T-helper 2 cell treated with Interferon-gamma antibody and Interleukin-4, amounts not matched to agents 5 μg/mL and 100 μg/mL, for 36 hours (primary cell): ENCODE measurements at regions not wholly inside any gene's neighbourhood (a gene's known extent, or its start where the extent isn't known, plus 50 kb on each side); places are given as distances from the start of the nearest gene placed in this dataset.

Experiments
- DNase-seq: peaks from one replicate; pipeline ENCODE4 v3.0.0; 2021; ENCODE audit warnings: low spot score
- H3K27ac Mint-ChIP-seq: one replicate; pipeline ENCODE4 v1.8.0; 2021; ENCODE audit warnings: mild to moderate bottlenecking, mixed read lengths
- H3K27me3 Mint-ChIP-seq: one replicate; pipeline ENCODE4 v1.8.0; 2021; ENCODE audit warnings: low read depth, mixed read lengths
- H3K36me3 Mint-ChIP-seq: one replicate; pipeline ENCODE4 v1.8.0; 2021; ENCODE audit warnings: low read depth, mixed read lengths
- H3K4me1 Mint-ChIP-seq: one replicate; pipeline ENCODE4 v1.8.0; 2021; ENCODE audit warnings: low read depth, mixed read lengths
- H3K4me3 Mint-ChIP-seq: one replicate; pipeline ENCODE4 v1.8.0; 2022; ENCODE audit warnings: mild to moderate bottlenecking, moderate library complexity, mixed read lengths
- H3K9me3 Mint-ChIP-seq: one replicate; pipeline ENCODE4 v1.8.0; 2021; ENCODE audit warnings: mixed read lengths

DNA sequence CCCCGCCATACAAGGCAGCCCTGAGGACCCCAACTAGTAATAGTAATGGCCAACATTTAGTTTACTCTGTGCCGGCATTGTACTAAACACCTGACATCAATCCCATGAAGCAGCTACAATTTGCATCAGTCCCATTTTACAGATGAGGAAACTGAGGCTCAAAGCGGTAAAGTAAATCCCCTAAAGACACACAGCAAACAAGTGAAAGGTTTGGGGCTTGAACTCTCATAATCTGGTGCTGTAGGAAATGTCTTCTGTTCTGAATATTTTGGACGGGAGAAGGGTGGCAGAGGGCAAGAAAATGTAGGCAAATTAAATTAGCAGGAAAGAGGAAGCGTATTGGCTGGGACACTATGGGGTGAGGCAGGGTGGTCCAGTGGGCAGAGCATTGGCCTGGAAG is 160.3 kb upstream of the SYT13 start:
- Mint-ChIP-seq H3K27me3 (no peaks in the 10 kb centered on the region), H3K4me3 (no peak overlapping the region), H3K9me3 (no peaks in the 10 kb centered on the region)

DNA sequence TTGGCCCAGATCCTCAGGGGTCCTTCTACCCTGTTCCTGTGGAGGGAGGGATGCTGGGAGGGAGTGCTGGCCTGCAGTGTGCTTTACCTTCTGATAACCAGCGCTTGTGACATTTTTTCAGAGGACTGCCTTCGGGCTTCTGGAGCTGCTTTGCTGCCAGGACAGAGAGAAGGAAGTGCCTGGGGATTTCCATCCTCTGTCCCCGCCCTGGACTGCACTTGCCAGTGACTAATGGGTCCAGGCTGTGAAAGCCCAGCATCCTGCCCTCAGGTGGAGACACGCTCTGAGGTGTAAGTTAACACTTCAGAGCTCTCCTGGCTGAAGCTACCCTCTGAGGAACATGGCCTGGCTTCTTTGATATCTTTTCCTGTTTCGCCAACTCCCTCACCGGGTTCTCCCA is 158.7 kb upstream of the SYT13 start:
- no peak for DNase-seq
- H3K36me3 Mint-ChIP-seq: no peaks in the 10 kb centered on the region
- no peaks in the 10 kb centered on the region for H3K4me1 Mint-ChIP-seq
- peaks cover 4% of the 10 kb centered on the region for H3K9me3 Mint-ChIP-seq
- no peak overlapping the region for H3K4me3 Mint-ChIP-seq
- H3K27ac Mint-ChIP-seq: no peak overlapping the region
- peaks cover 5% of the 10 kb centered on the region for H3K27me3 Mint-ChIP-seq

More for the DNA sequence above, 160.3 kb upstream of the SYT13 start:
- DNase-seq: no peak
- Mint-ChIP-seq H3K36me3 (no peaks in the 10 kb centered on the region), H3K27ac (no peak overlapping the region), H3K4me1 (no peaks in the 10 kb centered on the region)

DNA sequence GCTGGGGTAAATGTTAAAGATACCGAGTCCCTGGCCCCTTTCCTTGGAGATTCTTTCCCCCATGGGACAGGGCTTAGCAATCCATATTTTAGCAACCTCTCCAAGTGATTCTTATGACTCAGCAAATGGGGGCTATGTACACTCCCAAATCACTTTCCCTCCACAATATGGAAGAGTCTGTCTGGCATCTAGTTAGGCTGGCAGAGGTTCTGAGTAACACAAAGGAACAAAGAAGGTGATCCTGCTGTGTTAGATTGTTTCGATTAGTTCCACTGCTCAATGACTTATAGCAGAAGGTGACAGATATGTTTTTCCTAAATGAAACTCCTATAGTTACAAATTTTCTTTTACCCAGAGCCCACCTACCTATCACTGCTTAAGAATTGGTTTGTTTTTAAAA is 154.0 kb upstream of the SYT13 start:
- Mint-ChIP-seq H3K4me3 (no peak overlapping the region), H3K27ac (no peak overlapping the region), H3K9me3 (peaks cover 9% of the 10 kb centered on the region), H3K27me3 (peaks cover 5% of the 10 kb centered on the region), H3K4me1 (no peaks in the 10 kb centered on the region), H3K36me3 (no peaks in the 10 kb centered on the region)
- DNase-seq: no peak

DNA sequence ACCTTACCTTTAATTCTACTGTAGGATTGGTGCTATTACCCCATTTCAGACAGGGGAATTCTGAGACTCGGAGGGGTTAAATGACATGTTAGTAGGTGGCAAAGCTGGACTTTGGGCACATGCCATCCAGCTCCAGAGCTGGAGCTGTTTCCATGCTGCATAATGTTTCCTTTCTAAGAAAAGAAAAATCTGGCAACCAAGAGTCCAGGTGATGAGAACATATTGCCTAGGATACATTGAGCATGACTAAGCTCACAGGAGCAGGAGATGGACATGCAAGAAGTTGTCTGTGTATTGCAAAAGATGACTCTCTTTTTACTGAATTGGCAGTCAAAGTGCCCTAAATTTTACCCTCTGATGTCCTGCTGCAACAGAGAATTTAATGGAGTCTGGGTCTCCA is 150.8 kb upstream of the SYT13 start:
- peaks cover 9% of the 10 kb centered on the region for H3K9me3 Mint-ChIP-seq
- no peaks in the 10 kb centered on the region for H3K4me1 Mint-ChIP-seq
- no peaks in the 10 kb centered on the region for H3K36me3 Mint-ChIP-seq
- H3K27ac Mint-ChIP-seq: no peak overlapping the region
- DNase-seq: no peak
- H3K4me3 Mint-ChIP-seq: no peak overlapping the region
- H3K27me3 Mint-ChIP-seq: peaks cover 8% of the 10 kb centered on the region

DNA sequence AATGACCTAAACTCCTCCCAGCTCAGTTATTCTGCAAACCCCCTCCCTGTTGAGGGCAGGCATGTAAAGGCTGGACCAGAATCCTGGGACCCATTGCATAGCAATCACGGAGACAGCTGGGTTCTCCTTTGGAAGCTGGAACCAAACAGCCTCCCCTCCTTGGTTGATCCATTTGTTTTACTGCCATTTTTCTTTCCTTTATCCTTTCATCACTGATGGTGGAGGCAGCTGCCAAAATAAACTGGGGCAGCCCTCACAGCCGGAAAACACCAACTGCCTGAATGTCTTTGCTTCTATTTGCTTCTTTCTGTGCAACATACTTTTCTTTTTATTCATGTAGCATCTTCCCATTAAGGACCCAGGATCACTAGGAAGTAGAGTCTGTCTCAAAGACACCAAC is 150.0 kb upstream of the SYT13 start:
- Mint-ChIP-seq H3K9me3 (peaks cover 9% of the 10 kb centered on the region), H3K4me1 (no peaks in the 10 kb centered on the region), H3K27me3 (peaks cover 8% of the 10 kb centered on the region), H3K36me3 (no peaks in the 10 kb centered on the region), H3K27ac (no peak overlapping the region), H3K4me3 (no peak overlapping the region)
- DNase-seq: no peak

DNA sequence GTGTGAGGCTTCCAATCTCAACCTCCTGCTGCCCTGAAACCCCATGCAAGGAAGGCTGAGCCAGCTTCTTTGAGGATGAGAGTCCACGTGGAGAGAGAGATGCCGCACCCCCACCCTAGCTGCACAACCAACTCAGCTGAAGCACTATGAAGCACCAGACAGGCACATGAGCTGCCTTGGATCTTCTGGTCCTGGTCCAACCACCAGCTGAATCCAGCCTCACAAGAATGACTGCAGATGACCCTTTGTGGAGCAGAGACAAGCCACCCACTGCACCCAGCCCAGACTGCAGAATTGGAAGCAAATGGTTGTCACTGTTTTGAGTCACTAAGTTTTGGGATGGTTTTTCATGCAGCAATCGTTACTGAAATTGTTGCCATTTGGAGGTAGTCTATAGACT is 149.6 kb upstream of the SYT13 start:
- H3K27ac Mint-ChIP-seq: no peak overlapping the region
- no peak overlapping the region for H3K4me3 Mint-ChIP-seq
- DNase-seq: no peak
- peaks cover 9% of the 10 kb centered on the region for H3K9me3 Mint-ChIP-seq
- H3K36me3 Mint-ChIP-seq: no peaks in the 10 kb centered on the region
- H3K4me1 Mint-ChIP-seq: no peaks in the 10 kb centered on the region
- H3K27me3 Mint-ChIP-seq: peaks cover 4% of the 10 kb centered on the region

DNA sequence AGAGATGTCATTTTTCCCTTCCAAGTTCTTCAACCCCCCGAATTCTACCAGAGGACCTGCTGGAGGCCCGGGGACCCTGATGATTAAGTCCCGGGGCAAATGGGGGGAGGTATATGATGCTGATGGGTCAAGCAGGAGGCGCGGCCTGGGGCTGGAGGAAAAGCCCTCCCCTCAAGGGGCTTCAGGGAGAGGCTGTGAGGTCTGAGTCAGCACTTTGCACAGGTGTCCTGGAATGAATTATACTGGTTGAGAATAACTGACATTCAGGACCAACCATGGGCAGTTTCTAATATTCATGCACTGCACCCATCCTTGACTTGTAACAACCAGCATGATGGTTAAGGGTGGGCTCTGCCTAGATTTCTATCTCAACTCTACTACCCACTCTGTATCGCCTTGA is 146.8 kb upstream of the SYT13 start:
- H3K4me1 Mint-ChIP-seq: no peaks in the 10 kb centered on the region
- no peak overlapping the region for H3K27ac Mint-ChIP-seq
- peaks cover 13% of the 10 kb centered on the region for H3K27me3 Mint-ChIP-seq
- H3K9me3 Mint-ChIP-seq: no peaks in the 10 kb centered on the region
- DNase-seq: no peak
- no peaks in the 10 kb centered on the region for H3K36me3 Mint-ChIP-seq
- H3K4me3 Mint-ChIP-seq: no peak overlapping the region

DNA sequence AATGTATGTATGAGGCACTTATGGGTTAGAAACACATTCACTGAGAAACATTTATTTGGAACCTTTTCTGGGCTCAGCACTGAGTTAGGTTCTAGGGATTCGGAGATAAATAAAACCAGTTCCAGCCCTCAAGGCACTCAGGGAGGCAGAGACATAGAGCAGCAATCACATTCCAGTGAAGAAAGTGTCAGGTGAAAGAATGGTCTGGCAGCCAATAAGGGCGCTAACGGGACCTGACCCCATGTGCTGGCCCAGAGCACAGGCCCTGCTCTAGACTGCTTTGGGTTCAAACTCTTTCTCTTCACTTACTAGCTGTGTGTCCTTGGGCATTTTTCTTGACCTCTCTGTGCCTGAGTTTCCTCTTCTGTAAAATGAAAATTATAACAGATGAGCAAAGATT is 146.0 kb upstream of the SYT13 start:
- Mint-ChIP-seq H3K4me1 (no peaks in the 10 kb centered on the region), H3K4me3 (no peak overlapping the region), H3K27ac (no peak overlapping the region), H3K36me3 (no peaks in the 10 kb centered on the region), H3K9me3 (no peaks in the 10 kb centered on the region), H3K27me3 (peaks cover 13% of the 10 kb centered on the region)
- DNase-seq: no peak

DNA sequence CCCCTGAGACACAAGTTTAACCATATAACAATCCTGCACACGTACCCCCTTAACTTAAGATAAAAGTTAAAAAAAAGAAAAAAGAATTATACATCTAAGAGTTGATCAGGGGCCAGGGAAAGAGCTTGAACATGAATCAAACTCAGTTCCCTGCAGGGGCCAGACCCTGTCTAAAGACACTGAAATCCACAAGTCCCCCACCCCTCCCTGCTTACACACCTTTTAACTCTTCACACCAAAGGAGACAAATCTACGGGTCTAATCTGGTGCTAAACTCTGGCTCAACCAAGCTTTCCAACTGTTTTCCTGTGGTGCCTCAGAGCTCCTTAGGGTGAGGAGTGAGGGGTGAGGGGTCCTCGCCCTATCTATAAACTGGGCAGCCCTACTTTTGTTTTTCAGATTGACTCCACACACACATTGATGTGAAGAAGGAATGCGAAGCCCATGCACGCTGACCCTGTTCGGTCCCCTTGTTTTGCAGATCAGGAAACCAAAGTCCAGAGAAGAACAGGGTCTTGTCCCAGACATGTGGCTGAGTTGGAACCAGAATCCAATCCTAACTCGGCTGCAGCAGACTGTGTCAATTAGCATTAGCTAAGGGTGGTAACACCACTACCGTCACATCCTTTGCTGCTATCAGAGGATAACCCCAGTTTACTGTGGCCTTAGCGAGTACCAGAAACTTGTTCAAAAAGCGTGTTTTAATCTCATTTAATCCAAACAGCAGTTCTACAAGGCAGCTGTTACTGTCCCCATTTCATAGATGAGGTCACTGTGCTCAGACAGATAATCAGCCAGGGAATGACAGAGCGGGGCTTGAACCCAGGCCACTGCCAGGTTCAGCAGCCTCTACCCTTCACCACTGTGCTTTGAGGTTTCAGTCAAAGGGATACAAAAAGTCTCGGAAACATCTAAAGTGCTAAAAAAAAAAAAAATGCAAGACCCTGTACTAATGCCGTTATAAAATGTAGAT is 145.2 kb upstream of the SYT13 start:
- H3K36me3 Mint-ChIP-seq: no peaks in the 10 kb centered on the region
- no peaks in the 10 kb centered on the region for H3K4me1 Mint-ChIP-seq
- H3K27ac Mint-ChIP-seq: no peak overlapping the region
- DNase-seq: no peak
- H3K9me3 Mint-ChIP-seq: no peaks in the 10 kb centered on the region
- no peak overlapping the region for H3K4me3 Mint-ChIP-seq
- H3K27me3 Mint-ChIP-seq: peaks cover 13% of the 10 kb centered on the region

DNA sequence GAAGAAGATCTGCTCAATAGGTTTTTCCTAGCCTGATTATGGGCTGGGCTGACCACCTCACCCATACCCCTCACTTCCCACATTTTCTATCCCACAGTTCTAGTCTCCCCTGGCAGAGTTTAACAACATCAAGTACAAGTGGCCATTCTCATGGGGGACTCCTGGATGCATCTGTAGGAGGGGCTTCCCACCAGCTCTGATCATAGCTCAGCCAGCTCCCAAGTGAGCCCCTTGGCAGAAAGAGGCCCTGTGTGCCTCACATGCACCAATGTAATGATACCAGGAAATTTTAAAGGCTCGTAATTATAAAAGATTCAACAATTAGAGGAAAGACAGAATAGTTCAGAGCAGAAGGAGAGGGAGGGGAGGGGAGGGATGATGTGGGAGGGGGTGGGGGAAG is 144.2 kb upstream of the SYT13 start:
- H3K4me1 Mint-ChIP-seq: no peaks in the 10 kb centered on the region
- H3K27ac Mint-ChIP-seq: no peak overlapping the region
- no peaks in the 10 kb centered on the region for H3K9me3 Mint-ChIP-seq
- no peaks in the 10 kb centered on the region for H3K36me3 Mint-ChIP-seq
- no peak overlapping the region for H3K4me3 Mint-ChIP-seq
- no peak for DNase-seq
- peaks cover 17% of the 10 kb centered on the region for H3K27me3 Mint-ChIP-seq

DNA sequence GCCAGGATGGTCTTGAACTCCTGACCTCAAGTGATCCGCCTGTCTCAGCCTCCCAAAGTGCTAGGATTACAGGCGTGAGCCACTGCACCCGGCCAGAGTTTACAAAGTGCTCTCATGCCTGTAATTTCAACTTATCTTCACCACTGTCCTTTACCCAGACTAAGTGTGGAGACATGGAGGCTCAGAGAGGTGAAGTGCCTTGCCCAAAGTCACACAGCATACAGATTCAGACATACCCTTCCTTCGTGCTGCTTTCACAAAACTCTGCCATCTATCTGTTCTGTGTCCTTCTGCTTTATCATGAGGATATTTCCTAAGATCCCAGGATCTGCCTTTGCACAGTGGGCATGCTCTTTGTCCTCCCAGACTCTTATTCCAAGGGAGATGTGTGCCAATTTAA is 143.6 kb upstream of the SYT13 start:
- Mint-ChIP-seq H3K4me3 (no peak overlapping the region), H3K36me3 (no peaks in the 10 kb centered on the region), H3K27me3 (peaks cover 17% of the 10 kb centered on the region), H3K4me1 (no peaks in the 10 kb centered on the region), H3K27ac (no peak overlapping the region), H3K9me3 (no peaks in the 10 kb centered on the region)
- no peak for DNase-seq

DNA sequence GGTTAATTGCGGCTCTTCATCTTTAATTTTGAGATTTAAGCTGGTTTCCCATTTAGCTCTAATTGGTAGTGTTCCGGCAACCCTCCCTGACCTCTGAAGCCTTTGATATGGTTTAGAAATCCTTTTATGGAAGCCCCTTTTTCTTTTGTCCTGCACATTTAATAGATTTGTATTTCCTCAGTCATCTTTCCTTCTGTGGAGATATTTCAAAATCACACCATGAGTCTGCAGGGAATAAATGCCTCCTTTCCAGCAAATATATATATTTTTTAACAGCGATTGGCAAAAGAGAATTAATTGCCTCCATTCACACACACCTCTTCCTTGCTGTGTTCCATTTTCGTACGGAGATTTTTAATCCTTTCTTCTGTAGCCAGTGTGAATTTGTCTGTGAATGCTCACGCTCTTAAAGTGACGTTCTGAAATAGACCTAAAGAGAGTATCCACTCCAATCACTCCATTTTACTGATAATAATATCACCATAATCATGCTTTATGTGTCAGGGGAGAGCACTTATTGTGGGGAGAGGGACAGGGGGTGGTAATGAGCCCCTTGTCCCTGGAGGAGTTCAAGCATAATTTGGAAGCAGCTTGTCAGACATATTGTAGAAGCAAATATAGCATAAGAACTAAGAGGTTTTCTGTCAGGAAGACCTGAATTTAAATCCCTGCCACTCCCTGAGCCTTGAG is 142.5 kb upstream of the SYT13 start:
- H3K9me3 Mint-ChIP-seq: no peaks in the 10 kb centered on the region
- DNase-seq: no peak
- no peaks in the 10 kb centered on the region for H3K36me3 Mint-ChIP-seq
- H3K4me3 Mint-ChIP-seq: no peak overlapping the region
- no peak overlapping the region for H3K27ac Mint-ChIP-seq
- no peaks in the 10 kb centered on the region for H3K4me1 Mint-ChIP-seq
- H3K27me3 Mint-ChIP-seq: peaks cover 20% of the 10 kb centered on the region

DNA sequence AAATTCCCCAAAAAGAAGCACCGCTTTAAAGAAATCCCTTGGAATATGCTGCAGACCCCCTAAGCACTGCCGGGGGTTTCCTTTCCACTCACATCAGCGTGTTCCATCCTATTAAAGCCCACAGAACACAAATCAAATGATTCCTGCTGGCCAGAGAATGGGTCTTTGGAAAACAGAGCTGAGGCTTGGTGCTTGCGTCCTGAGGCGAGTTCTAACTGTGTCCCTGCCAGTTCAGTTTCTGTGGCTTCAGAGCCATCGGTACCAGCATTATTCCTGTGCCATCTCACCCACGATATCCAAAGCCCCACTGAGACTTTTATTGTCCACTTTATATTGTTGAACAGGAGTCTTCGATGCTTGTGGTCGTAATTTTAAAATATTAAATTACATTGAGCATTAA is 142.0 kb upstream of the SYT13 start:
- H3K36me3 Mint-ChIP-seq: no peaks in the 10 kb centered on the region
- no peak for DNase-seq
- H3K27me3 Mint-ChIP-seq: peaks cover 20% of the 10 kb centered on the region
- H3K4me3 Mint-ChIP-seq: no peak overlapping the region
- no peaks in the 10 kb centered on the region for H3K4me1 Mint-ChIP-seq
- H3K27ac Mint-ChIP-seq: no peak overlapping the region
- H3K9me3 Mint-ChIP-seq: no peaks in the 10 kb centered on the region

DNA sequence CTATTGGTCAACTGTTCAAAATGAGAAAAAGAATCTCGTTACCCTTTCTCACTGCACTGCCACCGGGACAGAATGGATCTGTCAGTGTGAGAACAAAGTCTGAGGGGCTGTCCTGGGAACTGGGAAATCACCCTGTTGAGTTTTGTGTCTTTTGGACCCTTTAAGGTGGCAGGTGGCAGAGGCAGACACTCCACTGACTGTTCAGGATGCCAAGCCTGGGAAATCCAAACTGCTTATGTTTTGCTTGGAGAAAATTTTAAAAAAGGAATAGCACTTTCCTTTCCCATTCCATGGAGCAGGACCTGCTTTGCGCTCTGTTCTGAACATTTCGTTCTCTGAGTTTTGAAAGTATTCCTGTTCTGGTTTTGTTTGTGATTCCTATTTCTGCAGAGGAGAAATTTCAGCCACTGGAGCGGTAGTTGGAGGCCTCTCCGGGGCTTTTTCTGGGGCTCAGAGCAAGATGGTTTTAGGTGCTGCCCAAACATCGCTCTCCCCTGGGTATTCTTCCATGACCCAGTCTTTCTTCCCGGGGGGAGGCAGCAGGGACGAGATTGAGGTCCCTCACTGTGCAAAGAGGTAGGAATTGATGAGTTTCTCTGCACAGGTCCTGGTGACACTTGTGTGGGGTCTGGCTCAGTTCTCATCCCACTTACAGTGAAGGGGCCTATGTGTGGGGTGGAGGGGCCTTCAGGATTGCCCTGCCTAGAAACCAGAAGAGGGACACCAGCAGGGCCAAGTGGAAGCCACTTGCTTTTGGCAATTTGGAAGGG is 138.5 kb upstream of the SYT13 start:
- no peaks in the 10 kb centered on the region for H3K9me3 Mint-ChIP-seq
- no peaks in the 10 kb centered on the region for H3K4me1 Mint-ChIP-seq
- H3K36me3 Mint-ChIP-seq: no peaks in the 10 kb centered on the region
- no peak for DNase-seq
- no peak overlapping the region for H3K27ac Mint-ChIP-seq
- peaks cover 10% of the 10 kb centered on the region for H3K27me3 Mint-ChIP-seq
- H3K4me3 Mint-ChIP-seq: no peak overlapping the region
